ENCODE measurements at regions not wholly inside any gene's neighbourhood (a gene's known extent, or its start where the extent isn't known, plus 50 kb on each side); places are given as distances from the start of the nearest gene placed in this dataset.
A peak's percentile ranks its signal among the peaks of the same experiment; 100 is the strongest.

GRCh38 chr6:156182356-156182755 lies 594.8 kb upstream of the ARID1B start:
- TF ChIP-seq, protein P1, sequence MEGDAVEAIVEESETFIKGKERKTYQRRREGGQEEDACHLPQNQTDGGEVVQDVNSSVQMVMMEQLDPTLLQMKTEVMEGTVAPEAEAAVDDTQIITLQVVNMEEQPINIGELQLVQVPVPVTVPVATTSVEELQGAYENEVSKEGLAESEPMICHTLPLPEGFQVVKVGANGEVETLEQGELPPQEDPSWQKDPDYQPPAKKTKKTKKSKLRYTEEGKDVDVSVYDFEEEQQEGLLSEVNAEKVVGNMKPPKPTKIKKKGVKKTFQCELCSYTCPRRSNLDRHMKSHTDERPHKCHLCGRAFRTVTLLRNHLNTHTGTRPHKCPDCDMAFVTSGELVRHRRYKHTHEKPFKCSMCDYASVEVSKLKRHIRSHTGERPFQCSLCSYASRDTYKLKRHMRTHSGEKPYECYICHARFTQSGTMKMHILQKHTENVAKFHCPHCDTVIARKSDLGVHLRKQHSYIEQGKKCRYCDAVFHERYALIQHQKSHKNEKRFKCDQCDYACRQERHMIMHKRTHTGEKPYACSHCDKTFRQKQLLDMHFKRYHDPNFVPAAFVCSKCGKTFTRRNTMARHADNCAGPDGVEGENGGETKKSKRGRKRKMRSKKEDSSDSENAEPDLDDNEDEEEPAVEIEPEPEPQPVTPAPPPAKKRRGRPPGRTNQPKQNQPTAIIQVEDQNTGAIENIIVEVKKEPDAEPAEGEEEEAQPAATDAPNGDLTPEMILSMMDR (IDR thresholded peaks at IDR 0.05; ENCODE audit: low read depth, low read length), result no peak
- TF ChIP-seq, protein P2, sequence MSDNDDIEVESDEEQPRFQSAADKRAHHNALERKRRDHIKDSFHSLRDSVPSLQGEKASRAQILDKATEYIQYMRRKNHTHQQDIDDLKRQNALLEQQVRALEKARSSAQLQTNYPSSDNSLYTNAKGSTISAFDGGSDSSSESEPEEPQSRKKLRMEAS (IDR thresholded peaks at IDR 0.05; ENCODE audit: low read depth, low read length), result no peak
- no peak for TF ChIP-seq POLR2A (IDR thresholded peaks at IDR 0.05; ENCODE audit: extremely low read depth, insufficient read length)
- TF ChIP-seq MYC (IDR thresholded peaks at IDR 0.05; ENCODE audit: low read depth, low read length), result no peak
- DNase-seq (ENCODE audit: low read depth), result no peak
- no peak overlapping the region for H3K4me3 ChIP-seq (ENCODE audit: low read depth, low read length)

DNA sequence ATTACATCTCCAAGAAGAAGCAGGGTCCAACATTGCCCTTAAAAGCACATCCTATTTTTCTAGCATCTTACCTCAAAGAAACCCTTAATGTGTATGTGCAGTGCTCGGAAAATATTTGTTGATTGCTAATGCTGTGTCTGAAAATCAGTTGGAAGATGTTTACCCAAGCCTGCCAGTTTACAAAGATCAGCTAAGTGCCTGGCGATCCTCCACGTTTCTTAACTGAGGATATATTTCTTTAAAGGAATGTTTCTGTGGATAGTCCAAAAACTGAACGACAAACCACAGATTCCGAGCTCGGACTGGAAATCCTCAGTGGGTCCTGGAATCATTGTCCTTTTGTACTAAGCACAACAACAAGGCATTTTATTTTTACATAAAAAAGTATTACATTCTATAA lies 595.7 kb upstream of the ARID1B start:
- TF ChIP-seq POLR2A (IDR thresholded peaks at IDR 0.05; ENCODE audit: extremely low read depth, insufficient read length) (no peak), MYC (IDR thresholded peaks at IDR 0.05; ENCODE audit: low read depth, low read length) (no peak)
- TF ChIP-seq, protein P1 (IDR thresholded peaks at IDR 0.05; ENCODE audit: low read depth, low read length), result no peak
- TF ChIP-seq, protein P2 (IDR thresholded peaks at IDR 0.05; ENCODE audit: low read depth, low read length), result no peak
- DNase-seq (ENCODE audit: low read depth), result no peak
- H3K4me3 ChIP-seq (ENCODE audit: low read depth, low read length), result no peak overlapping the region

DNA sequence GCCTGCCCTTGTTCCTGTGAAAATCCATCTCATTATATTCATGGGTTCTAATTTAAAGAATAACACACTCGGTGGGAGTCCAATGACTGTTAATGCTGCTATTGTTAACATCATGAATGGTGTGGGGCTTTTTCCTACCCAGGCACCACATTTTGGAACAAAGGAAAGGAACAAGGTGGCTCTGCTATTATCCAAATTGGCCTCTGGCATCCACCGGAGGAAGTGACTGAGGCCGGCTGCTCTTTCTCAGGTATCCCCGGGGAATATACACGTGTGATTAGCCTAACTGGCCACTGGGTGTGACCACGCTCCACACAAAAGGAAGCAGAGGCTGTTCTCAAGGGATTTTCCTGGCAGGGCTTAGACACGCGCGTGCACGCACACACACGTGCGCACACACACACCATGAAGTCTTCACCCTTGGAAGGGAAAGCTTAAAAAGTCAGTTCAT lies 601.2 kb upstream of the ARID1B start:
- TF ChIP-seq, protein P2 (IDR thresholded peaks at IDR 0.05; ENCODE audit: low read depth, low read length), result no peak
- TF ChIP-seq, protein P1 (IDR thresholded peaks at IDR 0.05; ENCODE audit: low read depth, low read length), result no peak
- TF ChIP-seq POLR2A (IDR thresholded peaks at IDR 0.05; ENCODE audit: extremely low read depth, insufficient read length) (no peak), MYC (IDR thresholded peaks at IDR 0.05; ENCODE audit: low read depth, low read length) (no peak)
- peak; percentile 10 for DNase-seq (ENCODE audit: low read depth)
- no peak overlapping the region for H3K4me3 ChIP-seq (ENCODE audit: low read depth, low read length)

GRCh38 chr6:156175433-156175832 lies 601.7 kb upstream of the ARID1B start:
- TF ChIP-seq MYC (IDR thresholded peaks at IDR 0.05; ENCODE audit: low read depth, low read length) (no peak), POLR2A (IDR thresholded peaks at IDR 0.05; ENCODE audit: extremely low read depth, insufficient read length) (no peak)
- TF ChIP-seq, protein P1 (IDR thresholded peaks at IDR 0.05; ENCODE audit: low read depth, low read length), result no peak
- TF ChIP-seq, protein P2 (IDR thresholded peaks at IDR 0.05; ENCODE audit: low read depth, low read length), result no peak
- no peak for DNase-seq (ENCODE audit: low read depth)
- no peak overlapping the region for H3K4me3 ChIP-seq (ENCODE audit: low read depth, low read length)

DNA sequence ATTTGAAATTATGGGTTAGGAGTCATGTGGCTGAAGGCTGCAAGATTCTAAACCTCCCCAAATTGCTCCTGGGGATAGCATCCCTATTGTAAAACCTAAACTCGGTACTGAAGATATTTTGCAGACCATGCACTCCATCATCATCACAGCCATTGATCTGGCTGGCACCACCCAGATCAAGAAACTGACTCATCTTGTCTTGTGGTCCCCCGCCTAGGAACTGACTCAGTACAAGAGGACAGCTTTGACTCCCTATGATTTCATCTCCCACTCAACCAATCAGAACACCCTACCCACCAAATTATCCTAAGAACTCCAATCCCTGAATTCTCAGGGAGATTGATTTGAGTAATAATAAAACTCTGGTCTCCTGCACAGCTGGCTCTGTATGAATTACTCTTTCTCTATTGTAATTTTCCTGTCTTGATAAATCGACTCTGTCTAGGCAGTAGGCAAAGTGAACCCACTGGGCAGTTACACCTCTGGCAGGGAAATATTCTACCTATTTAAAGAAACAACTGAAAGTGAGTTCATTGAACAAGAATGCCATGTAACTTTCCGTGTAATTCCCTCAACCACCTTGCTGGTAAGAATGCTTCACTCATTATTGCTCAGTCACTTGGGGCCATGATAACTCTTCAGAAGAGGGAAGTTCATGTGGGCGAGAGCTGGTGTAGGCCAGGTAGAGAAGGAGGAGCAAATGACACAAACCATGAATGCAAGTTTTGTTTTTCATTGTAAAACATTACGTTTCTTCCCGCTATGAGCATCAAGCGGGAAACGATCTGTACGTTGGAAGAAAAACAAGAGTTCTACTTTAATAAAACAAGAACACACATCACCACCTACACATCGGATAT lies 602.9 kb upstream of the ARID1B start:
- TF ChIP-seq POLR2A (IDR thresholded peaks at IDR 0.05; ENCODE audit: extremely low read depth, insufficient read length) (no peak), MYC (IDR thresholded peaks at IDR 0.05; ENCODE audit: low read depth, low read length) (no peak)
- TF ChIP-seq, protein P1 (IDR thresholded peaks at IDR 0.05; ENCODE audit: low read depth, low read length), result no peak
- TF ChIP-seq, protein P2 (IDR thresholded peaks at IDR 0.05; ENCODE audit: low read depth, low read length), result no peak
- no peak for DNase-seq (ENCODE audit: low read depth)

More for the DNA sequence above, 602.9 kb upstream of the ARID1B start:
- no peak overlapping the region for H3K4me3 ChIP-seq (ENCODE audit: low read depth, low read length)
